ENCODE measurements at regions not wholly inside any gene's neighbourhood (a gene's known extent, or its start where the extent isn't known, plus 50 kb on each side); places are given as distances from the start of the nearest gene placed in this dataset.

- no peak for DNase-seq
- TF ChIP-seq CTCF (IDR thresholded peaks at IDR 0.05; ENCODE audit: partially characterized antibody, unreplicated experiment) = no peak
Observed at GRCh38 chr6:114581293-114581692, 238.5 kb upstream of the HS3ST5 start.

GRCh38 chr6:114580882-114581281, 238.1 kb upstream of the HS3ST5 start:
- H3K4me1 Mint-ChIP-seq (ENCODE audit: low read depth, unreplicated experiment) = no peaks in the 10 kb centered on the region
- no peaks in the 10 kb centered on the region for H3K27me3 Mint-ChIP-seq (ENCODE audit: unreplicated experiment)
- TF ChIP-seq CTCF (IDR thresholded peaks at IDR 0.05; ENCODE audit: partially characterized antibody, unreplicated experiment) = no peak
- H3K9me3 Mint-ChIP-seq (ENCODE audit: unreplicated experiment) = peaks cover 2% of the 10 kb centered on the region
- DNase-seq = no peak
- peaks cover 17% of the 10 kb centered on the region for H3K36me3 Mint-ChIP-seq (ENCODE audit: unreplicated experiment)
- no peak overlapping the region for H3K4me3 Mint-ChIP-seq (ENCODE audit: unreplicated experiment)
- no peak overlapping the region for H3K27ac Mint-ChIP-seq (ENCODE audit: unreplicated experiment)

More at GRCh38 chr6:114581293-114581692, 238.5 kb upstream of the HS3ST5 start:
- no peak overlapping the region for H3K4me3 Mint-ChIP-seq (ENCODE audit: unreplicated experiment)
- H3K27ac Mint-ChIP-seq (ENCODE audit: unreplicated experiment) = no peak overlapping the region
- peaks cover 2% of the 10 kb centered on the region for H3K9me3 Mint-ChIP-seq (ENCODE audit: unreplicated experiment)
- peaks cover 17% of the 10 kb centered on the region for H3K36me3 Mint-ChIP-seq (ENCODE audit: unreplicated experiment)
- no peaks in the 10 kb centered on the region for H3K4me1 Mint-ChIP-seq (ENCODE audit: low read depth, unreplicated experiment)
- H3K27me3 Mint-ChIP-seq (ENCODE audit: unreplicated experiment) = no peaks in the 10 kb centered on the region

- Mint-ChIP-seq H3K27me3 (ENCODE audit: unreplicated experiment) (no peaks in the 10 kb centered on the region), H3K36me3 (ENCODE audit: unreplicated experiment) (peaks cover 17% of the 10 kb centered on the region), H3K9me3 (ENCODE audit: unreplicated experiment) (peaks cover 2% of the 10 kb centered on the region), H3K4me3 (ENCODE audit: unreplicated experiment) (no peak overlapping the region), H3K4me1 (ENCODE audit: low read depth, unreplicated experiment) (no peaks in the 10 kb centered on the region), H3K27ac (ENCODE audit: unreplicated experiment) (no peak overlapping the region)
- TF ChIP-seq CTCF (IDR thresholded peaks at IDR 0.05; ENCODE audit: partially characterized antibody, unreplicated experiment) = no peak
- DNase-seq = no peak
Observed at GRCh38 chr6:114579486-114579885, 236.7 kb upstream of the HS3ST5 start.

- Mint-ChIP-seq H3K27me3 (ENCODE audit: unreplicated experiment) (no peaks in the 10 kb centered on the region), H3K27ac (ENCODE audit: unreplicated experiment) (no peak overlapping the region), H3K9me3 (ENCODE audit: unreplicated experiment) (peaks cover 2% of the 10 kb centered on the region), H3K4me3 (ENCODE audit: unreplicated experiment) (no peak overlapping the region), H3K4me1 (ENCODE audit: low read depth, unreplicated experiment) (no peaks in the 10 kb centered on the region), H3K36me3 (ENCODE audit: unreplicated experiment) (peaks cover 13% of the 10 kb centered on the region)
- no peak for TF ChIP-seq CTCF (IDR thresholded peaks at IDR 0.05; ENCODE audit: partially characterized antibody, unreplicated experiment)
- DNase-seq = no peak
Observed at GRCh38 chr6:114577109-114577508, 234.3 kb upstream of the HS3ST5 start.

- no peak for TF ChIP-seq CTCF (IDR thresholded peaks at IDR 0.05; ENCODE audit: partially characterized antibody, unreplicated experiment)
- no peaks in the 10 kb centered on the region for H3K27me3 Mint-ChIP-seq (ENCODE audit: unreplicated experiment)
- DNase-seq = no peak
- no peak overlapping the region for H3K4me3 Mint-ChIP-seq (ENCODE audit: unreplicated experiment)
- H3K4me1 Mint-ChIP-seq (ENCODE audit: low read depth, unreplicated experiment) = no peaks in the 10 kb centered on the region
- no peak overlapping the region for H3K27ac Mint-ChIP-seq (ENCODE audit: unreplicated experiment)
- peaks cover 2% of the 10 kb centered on the region for H3K9me3 Mint-ChIP-seq (ENCODE audit: unreplicated experiment)
- peaks cover 7% of the 10 kb centered on the region for H3K36me3 Mint-ChIP-seq (ENCODE audit: unreplicated experiment)
Observed at GRCh38 chr6:114576330-114576729, 233.5 kb upstream of the HS3ST5 start.
